Endothelial cell of umbilical vein (primary cell): ENCODE measurements at regions not wholly inside any gene's neighbourhood (a gene's known extent, or its start where the extent isn't known, plus 50 kb on each side); places are given as distances from the start of the nearest gene placed in this dataset.

Source experiments
- BruUV-seq: library from RNA; stranded (reverse); fragments of 400-500 nt; replicated peaks from 2 replicates; lab custom pipeline; 2021; lab: Mats Ljungman, UMichigan
- CTCF ChIA-PET: fragments of 300-600, 350-600 bp; sonication (Branson Sonifier 250); formaldehyde crosslinking; loops from one replicate; lab custom pipeline; 2021; ENCODE audit warnings: antibody characterized with exemption, inconsistent platforms; lab: Charles Lee
- POLR2A ChIA-PET: fragments of 300-600, 350-600 bp; sonication (Branson Sonifier 250); formaldehyde crosslinking; loops from one replicate; lab custom pipeline; 2021; ENCODE audit warnings: antibody characterized with exemption, inconsistent platforms; lab: Charles Lee
- DNase-seq: peaks from one replicate; pipeline ENCODE4 v3.0.0-alpha.2; 2011; ENCODE audit warnings: low read depth, low spot score
- FAIRE-seq: peaks from 2 replicates; lab custom pipeline; 2011; peaks lifted over from hg19 to GRCh38; lab: Jason Lieb, UNC
- H2AFZ ChIP-seq: 2 replicates; pipeline ENCODE4 v1.6.0; 2012; ENCODE audit warnings: low read depth, low read length, control low read depth, inconsistent platforms
- H3K27ac ChIP-seq: 2 replicates; pipeline ENCODE4 v1.5.1; 2011; ENCODE audit warnings: low read depth, mild to moderate bottlenecking, control low read depth, low read length, moderate library complexity; ENCODE audit not compliant: insufficient read depth
- H3K27me3 ChIP-seq, 2 experiments: 2 replicates each; pipeline versions ENCODE4 v1.6.0 to v1.6.1; 2011; ENCODE audit warnings: low read length in 2 of 2, mixed read lengths in 1 of 2; ENCODE audit not compliant: control insufficient read depth in 2 of 2, insufficient read depth in 2 of 2
- H3K36me3 ChIP-seq, 2 experiments: 2 replicates in 1 of 2; 3 replicates in 1 of 2; pipeline ENCODE4 v1.5.1; 2011; ENCODE audit warnings: low read length in 2 of 2, mild to moderate bottlenecking in 1 of 2, moderate library complexity in 1 of 2; ENCODE audit not compliant: control insufficient read depth in 2 of 2, insufficient read depth in 2 of 2; ENCODE audit errors: extremely low read depth in 1 of 2
- H3K4me1 ChIP-seq: 3 replicates; pipeline ENCODE4 v1.5.1; 2011; ENCODE audit warnings: mild to moderate bottlenecking, low read length; ENCODE audit not compliant: control insufficient read depth, insufficient read depth; ENCODE audit errors: extremely low read depth
- H3K4me2 ChIP-seq: 2 replicates; pipeline ENCODE4 v1.6.1; 2011; ENCODE audit warnings: low read length, control low read depth, mixed read lengths; ENCODE audit not compliant: insufficient read depth
- H3K4me3 ChIP-seq, 3 experiments: fragments of 200-600 bp in 1 of 3; sonication (generic), shearing (Covaris generic) in 1 of 3; replicated peaks in 1 of 3; 2 replicates each; pipeline ENCODE4 v1.5.1; 2011 to 2016; ENCODE audit warnings: control low read depth in 3 of 3, low read length in 3 of 3, mild to moderate bottlenecking in 2 of 3, inconsistent platforms in 1 of 3, low read depth in 1 of 3, moderate library complexity in 1 of 3; ENCODE audit not compliant: insufficient read depth in 1 of 3
- H3K79me2 ChIP-seq: 2 replicates; pipeline ENCODE4 v1.6.0; 2012; ENCODE audit warnings: low read length, inconsistent platforms; ENCODE audit not compliant: control insufficient read depth, insufficient read depth
- H3K9ac ChIP-seq: replicated peaks from 2 replicates; pipeline ENCODE3; 2011; ENCODE audit warnings: low read length, control low read depth; ENCODE audit not compliant: insufficient read depth; ENCODE audit errors: extremely low read depth
- H3K9me1 ChIP-seq: replicated peaks from 3 replicates; pipeline ENCODE4 v1.6.0; 2011; ENCODE audit warnings: mild to moderate bottlenecking, low read length; ENCODE audit not compliant: control insufficient read depth, insufficient read depth; ENCODE audit errors: extremely low read depth
- H3K9me3 ChIP-seq: replicated peaks from 2 replicates; pipeline ENCODE4 v1.5.1; 2012; ENCODE audit warnings: low read length, inconsistent platforms; ENCODE audit not compliant: control insufficient read depth, insufficient read depth
- H4K20me1 ChIP-seq: replicated peaks from 2 replicates; pipeline ENCODE3; 2011; ENCODE audit warnings: mild to moderate bottlenecking, low read length; ENCODE audit not compliant: control insufficient read depth, insufficient read depth; ENCODE audit errors: extremely low read depth
- CTCF ChIP-seq, 2 donors: IDR thresholded peaks; 1 replicate in 1 of 2; 2 replicates in 1 of 2; pipeline ENCODE4 v1.5.1; 2011; ENCODE audit warnings: low read length in 2 of 2, mild to moderate bottlenecking in 2 of 2, moderate library complexity in 2 of 2, control low read depth in 1 of 2, inconsistent platforms in 1 of 2, low read depth in 1 of 2; ENCODE audit not compliant: insufficient read depth in 1 of 2; ENCODE audit errors: extremely low read depth in 1 of 2
- EZH2 ChIP-seq: IDR thresholded peaks from 2 replicates; pipeline ENCODE4 v1.6.1; 2012; ENCODE audit warnings: borderline replicate concordance, low read depth, mild to moderate bottlenecking, moderate library complexity, low read length, inconsistent platforms; ENCODE audit not compliant: severe bottlenecking
- FOS ChIP-seq: IDR thresholded peaks from 2 replicates; pipeline ENCODE4 v1.6.1; 2011; ENCODE audit warnings: mild to moderate bottlenecking, low read length, moderate library complexity, borderline replicate concordance; ENCODE audit not compliant: insufficient read depth
- GATA2 ChIP-seq: IDR thresholded peaks from 2 replicates; pipeline ENCODE4 v1.7.0; 2011; ENCODE audit warnings: low read depth, mild to moderate bottlenecking, moderate library complexity, mixed read lengths, low read length; ENCODE audit not compliant: insufficient read length, insufficient read depth
- JUN ChIP-seq: IDR thresholded peaks from 2 replicates; pipeline ENCODE4 v1.6.1; 2011; ENCODE audit warnings: borderline replicate concordance, low read depth; ENCODE audit not compliant: insufficient read length, insufficient read depth
- MAX ChIP-seq: IDR thresholded peaks from 2 replicates; pipeline ENCODE4 v1.6.1; 2011; ENCODE audit not compliant: insufficient read depth, insufficient read length
- MYC ChIP-seq: IDR thresholded peaks from one replicate; pipeline ENCODE4 v1.6.1; 2011; ENCODE audit warnings: mild to moderate bottlenecking, low read depth, low read length
- POLR2A ChIP-seq: IDR thresholded peaks from 2 replicates; pipeline ENCODE4 v1.6.1; 2012; ENCODE audit warnings: low read depth, mild to moderate bottlenecking, control low read depth, low read length
- POLR2AphosphoS5 ChIP-seq: IDR thresholded peaks from 2 replicates; pipeline ENCODE4 v1.6.1; 2012; ENCODE audit warnings: low read depth, mild to moderate bottlenecking, control low read depth, low read length, moderate library complexity; ENCODE audit not compliant: insufficient read depth
- dilution Hi-C: fragments of 300-500 bp; cut with MboI; formaldehyde crosslinking; loops from one replicate; pipeline ENCODE4 v1.15.0; 2019; ENCODE audit warnings: low sequenced_read_pairs; ENCODE audit not compliant: extremely low pct_ligation_motif_present
- intact Hi-C: fragments of 100-400 bp; cut with micrococcal nuclease; formaldehyde crosslinking; loops from one replicate; pipeline ENCODE4 v1.10.0; 2022

DNA sequence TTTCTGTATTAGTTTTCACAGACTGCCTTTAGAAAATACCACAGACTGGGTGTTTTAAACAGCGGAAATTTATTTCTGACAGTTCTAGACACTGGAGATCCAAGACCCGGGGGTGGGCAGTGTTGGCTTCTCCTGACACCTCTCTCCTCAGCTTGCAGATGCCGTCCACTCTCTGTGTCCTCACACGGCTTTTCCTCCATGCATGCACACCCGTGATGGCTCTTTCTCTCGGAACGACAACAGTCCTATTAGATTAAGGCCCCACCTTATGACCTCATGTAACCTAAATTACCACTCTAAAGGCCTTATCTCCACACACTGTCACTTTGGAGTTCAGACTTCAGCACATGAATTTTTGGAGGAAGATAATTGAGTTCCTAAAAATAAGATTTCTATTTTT lies 142.9 kb upstream of the VWC2 start:
- Histone ChIP-seq H4K20me1 (no peaks in the 10 kb centered on the region), H3K9ac (no peak overlapping the region), H3K9me1 (no peaks in the 10 kb centered on the region), H3K4me1 (no peaks in the 10 kb centered on the region), H3K36me3 (no peaks in the 10 kb centered on the region), H3K27ac (no peak overlapping the region), H3K79me2 (no peaks in the 10 kb centered on the region), H3K9me3 (peaks cover 3% of the 10 kb centered on the region), H3K27me3 (no peaks in the 10 kb centered on the region), H3K4me3 (no peak overlapping the region), H2AFZ (no peak overlapping the region), H3K4me2 (no peak overlapping the region)
- no TSS peak for BruUV-seq
- DNase-seq (no peak), FAIRE-seq (no peak)
- intact Hi-C loops (no loop called here), dilution Hi-C loops (no loop called here)
- CTCF ChIA-PET, result no interaction called here
- TF ChIP-seq POLR2A, result no peak
- TF ChIP-seq GATA2, result no peak
- no peak for TF ChIP-seq MAX
- no peak for TF ChIP-seq MYC
- no peak for TF ChIP-seq FOS
- no peak for TF ChIP-seq JUN
- TF ChIP-seq POLR2AphosphoS5, result no peak
- TF ChIP-seq EZH2, result no peak
- TF ChIP-seq CTCF (IDR thresholded peaks at IDR 0.05; ENCODE audit: extremely low read depth in 1 of 2, insufficient read depth in 1 of 2, low read depth in 1 of 2, low read length in 2 of 2), result no peak
- POLR2A ChIA-PET, result no interaction called here
